GM12874 (cell line): ENCODE measurements at regions not wholly inside any gene's neighbourhood (a gene's known extent, or its start where the extent isn't known, plus 50 kb on each side); places are given as distances from the start of the nearest gene placed in this dataset.

Source experiments
- CTCF ChIP-seq: IDR thresholded peaks from 2 replicates; pipeline ENCODE4 v1.5.1; 2011; ENCODE audit warnings: low read depth, mild to moderate bottlenecking, control low read depth, low read length, moderate library complexity; ENCODE audit not compliant: insufficient read depth

DNA sequence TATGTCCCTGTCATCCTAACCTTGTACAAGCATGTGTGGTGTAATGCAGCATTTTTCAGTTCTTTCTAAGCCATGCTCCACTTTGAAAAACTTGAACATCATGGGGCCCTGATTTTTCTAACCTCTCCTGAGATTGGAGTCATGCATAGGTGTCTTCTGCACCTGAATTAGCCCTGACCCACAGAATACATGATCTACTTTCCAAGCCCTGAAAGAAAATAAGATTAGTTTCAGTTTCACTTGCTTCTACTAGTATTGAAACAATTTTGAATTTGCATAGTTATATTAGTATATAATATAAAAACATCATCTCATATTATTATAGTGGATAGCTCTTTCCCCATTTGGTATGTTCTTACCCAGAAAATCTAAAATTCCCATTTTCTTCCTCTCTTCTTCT lies 178.2 kb downstream of the HS3ST1 start:
- TF ChIP-seq CTCF, result no peak

- no peak for TF ChIP-seq CTCF
Measured at GRCh38 chr4:11232015-11232414, 196.7 kb downstream of the HS3ST1 start.

- TF ChIP-seq CTCF, result no peak
Measured at GRCh38 chr4:11230866-11231265, 197.8 kb downstream of the HS3ST1 start.

DNA sequence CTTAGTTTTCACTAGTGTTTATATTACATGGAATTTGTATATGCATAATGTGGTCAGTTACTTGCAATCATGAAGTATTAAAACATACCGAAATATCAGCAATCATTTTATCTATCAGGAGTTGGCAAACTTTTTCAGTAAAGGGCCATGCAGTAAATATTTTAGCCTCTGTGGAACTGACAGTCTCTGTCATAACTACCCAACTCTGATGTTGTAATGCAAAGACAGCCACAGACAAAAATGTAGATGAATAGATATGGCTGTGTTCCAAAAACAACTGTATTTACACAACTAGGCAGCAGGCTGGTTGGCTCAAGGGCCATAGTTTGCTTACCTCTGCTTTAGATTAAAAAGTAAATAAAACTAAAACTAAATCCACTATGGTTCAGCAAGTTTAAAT lies 200.2 kb downstream of the HS3ST1 start:
- TF ChIP-seq CTCF, result no peak

DNA sequence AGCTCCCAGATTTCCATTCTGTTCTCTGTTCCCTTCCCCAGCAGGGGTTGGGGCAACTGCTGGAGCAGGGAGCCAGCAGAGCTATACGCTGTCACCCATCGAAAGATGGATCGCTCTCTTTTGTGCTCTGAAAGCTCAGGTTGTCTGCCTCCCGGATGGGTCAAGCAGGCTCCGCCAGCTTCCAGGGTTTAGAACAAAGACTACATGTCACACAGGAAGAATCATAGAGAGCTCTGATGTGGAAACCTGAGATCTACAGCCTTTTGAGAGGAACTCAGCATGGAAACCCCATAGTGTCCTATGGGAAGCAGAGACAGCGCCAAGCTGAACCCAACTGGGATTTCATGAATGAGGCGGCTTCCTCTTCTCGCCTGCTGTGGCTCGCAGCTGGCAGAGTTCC lies 205.4 kb downstream of the HS3ST1 start:
- no peak for TF ChIP-seq CTCF

DNA sequence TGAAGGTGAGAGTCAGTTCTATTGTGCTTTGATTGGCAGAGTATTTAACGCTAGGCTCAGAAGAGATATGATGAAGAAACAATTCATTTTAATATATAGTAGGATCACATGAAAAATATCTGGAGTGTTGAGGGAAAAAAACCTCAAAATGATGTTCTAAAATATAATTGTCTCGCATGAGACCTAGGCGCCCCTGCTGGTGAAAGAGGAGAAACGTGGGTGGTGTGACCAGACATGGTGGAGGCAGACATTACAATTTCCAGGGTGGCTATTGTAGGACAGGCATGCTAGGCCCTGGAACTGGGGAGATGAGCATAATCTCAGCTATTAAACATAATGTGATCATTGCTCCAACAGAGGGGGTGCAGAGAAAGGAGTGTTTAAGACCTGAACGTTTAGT lies 210.0 kb downstream of the HS3ST1 start:
- peak; percentile 19; the same call in 1 of the 2 replicates for TF ChIP-seq CTCF

- no peak for TF ChIP-seq CTCF
Measured at GRCh38 chr4:11216520-11216919, 212.2 kb downstream of the HS3ST1 start.

DNA sequence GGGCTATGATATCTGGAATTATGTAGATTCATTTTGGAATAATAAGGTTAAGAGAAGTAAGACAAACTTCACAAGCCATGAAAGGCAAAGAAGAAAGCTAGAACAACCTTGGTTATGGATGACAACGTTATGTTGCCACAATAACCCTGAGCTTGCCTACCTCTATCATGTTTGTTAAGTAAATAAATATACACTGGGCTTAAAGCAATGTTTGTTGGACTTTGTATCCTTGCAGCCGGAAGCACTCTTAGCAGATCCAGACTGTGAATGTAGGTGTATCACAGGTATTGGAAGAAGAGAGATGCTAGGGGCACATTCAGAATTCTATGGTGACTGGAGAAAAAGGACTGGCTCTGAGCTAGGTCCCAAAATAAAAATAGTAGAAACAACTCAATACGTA lies 214.4 kb downstream of the HS3ST1 start:
- TF ChIP-seq CTCF, result no peak
